ENCODE measurements at regions not wholly inside any gene's neighbourhood (a gene's known extent, or its start where the extent isn't known, plus 50 kb on each side); places are given as distances from the start of the nearest gene placed in this dataset.

DNA sequence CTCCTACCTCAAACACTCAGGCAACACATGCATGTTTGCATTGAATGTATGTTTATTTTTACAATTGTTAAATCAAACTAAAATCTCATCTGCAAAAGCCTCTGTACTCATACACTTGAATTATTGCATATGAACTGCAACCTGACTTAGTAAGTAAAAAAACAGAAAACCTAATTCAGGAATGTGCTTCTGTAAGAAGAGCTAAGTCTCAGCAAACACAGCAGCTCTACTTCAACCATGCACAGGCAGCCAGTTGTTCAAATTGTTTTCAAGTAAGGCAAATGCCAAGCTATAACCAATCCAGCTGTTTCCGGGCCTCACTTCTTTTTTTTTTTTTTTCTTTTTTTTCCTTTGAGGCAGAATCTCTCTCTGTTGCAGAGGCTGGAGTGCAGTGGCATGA, 93.5 kb upstream of the MALRD1 start:
- BruUV-seq (replicated peaks) = no TSS peak
- intact Hi-C loops (cut with micrococcal nuclease; ENCODE audit: unreplicated experiment) = no loop called here
- POLR2A ChIA-PET = no interaction called here
- no peak overlapping the region for H2AFZ ChIP-seq (ENCODE audit: low read length)
- no peak overlapping the region for H3K4me3 ChIP-seq (ENCODE audit: low read depth, low read length, poor library complexity, severe bottlenecking)
- H3K4me1 ChIP-seq (ENCODE audit: insufficient read depth, low read length, poor library complexity, severe bottlenecking) = no peaks in the 10 kb centered on the region
- no peaks in the 10 kb centered on the region for H3K9me3 ChIP-seq (ENCODE audit: low read length)
- no peaks in the 10 kb centered on the region for H3K79me2 ChIP-seq (ENCODE audit: insufficient read depth, low read depth, low read length)
- TF ChIP-seq, protein P1, sequence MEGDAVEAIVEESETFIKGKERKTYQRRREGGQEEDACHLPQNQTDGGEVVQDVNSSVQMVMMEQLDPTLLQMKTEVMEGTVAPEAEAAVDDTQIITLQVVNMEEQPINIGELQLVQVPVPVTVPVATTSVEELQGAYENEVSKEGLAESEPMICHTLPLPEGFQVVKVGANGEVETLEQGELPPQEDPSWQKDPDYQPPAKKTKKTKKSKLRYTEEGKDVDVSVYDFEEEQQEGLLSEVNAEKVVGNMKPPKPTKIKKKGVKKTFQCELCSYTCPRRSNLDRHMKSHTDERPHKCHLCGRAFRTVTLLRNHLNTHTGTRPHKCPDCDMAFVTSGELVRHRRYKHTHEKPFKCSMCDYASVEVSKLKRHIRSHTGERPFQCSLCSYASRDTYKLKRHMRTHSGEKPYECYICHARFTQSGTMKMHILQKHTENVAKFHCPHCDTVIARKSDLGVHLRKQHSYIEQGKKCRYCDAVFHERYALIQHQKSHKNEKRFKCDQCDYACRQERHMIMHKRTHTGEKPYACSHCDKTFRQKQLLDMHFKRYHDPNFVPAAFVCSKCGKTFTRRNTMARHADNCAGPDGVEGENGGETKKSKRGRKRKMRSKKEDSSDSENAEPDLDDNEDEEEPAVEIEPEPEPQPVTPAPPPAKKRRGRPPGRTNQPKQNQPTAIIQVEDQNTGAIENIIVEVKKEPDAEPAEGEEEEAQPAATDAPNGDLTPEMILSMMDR (conservative IDR thresholded peaks at IDR 0.05; ENCODE audit: low read length) = no peak
- TF ChIP-seq EZH2phosphoT487 (IDR thresholded peaks at IDR 0.05; ENCODE audit: borderline replicate concordance, low read depth, low read length) = no peak
- H3K36me3 ChIP-seq (ENCODE audit: insufficient read depth, low read length) = no peaks in the 10 kb centered on the region
- no peaks in the 10 kb centered on the region for H3K9me2 ChIP-seq (ENCODE audit: insufficient read depth, low read length)
- no peaks in the 10 kb centered on the region for H4K20me1 ChIP-seq (ENCODE audit: insufficient read depth, low read length)
- no peak overlapping the region for H3K27ac ChIP-seq (ENCODE audit: low read depth, low read length, poor library complexity, severe bottlenecking)
- H3K4me2 ChIP-seq (ENCODE audit: low read length) = no peak overlapping the region
- CTCF ChIA-PET (ENCODE audit: unreplicated experiment) = no interaction called here
- DNase-seq (ENCODE audit: low spot score) = no peak

DNA sequence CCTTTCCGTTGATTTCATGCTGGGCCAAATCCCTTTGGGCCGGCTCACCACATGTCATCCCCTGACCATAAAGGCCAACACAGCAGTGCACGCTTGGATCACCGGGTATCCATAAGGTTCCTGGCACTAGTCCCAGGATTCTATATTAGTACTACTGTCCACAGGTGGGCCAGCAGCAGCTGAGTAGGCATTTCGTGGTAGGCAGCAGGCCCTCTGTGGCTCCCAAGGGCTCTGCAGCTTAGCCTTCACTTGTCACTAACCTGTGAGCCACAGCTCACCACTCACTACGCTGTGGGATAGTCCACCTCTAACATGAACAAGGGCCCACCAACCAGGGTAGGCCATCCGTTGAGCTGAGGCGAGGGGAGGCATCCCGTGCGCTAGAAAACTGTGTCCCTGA, 89.2 kb upstream of the MALRD1 start:
- Histone ChIP-seq H3K4me2 (ENCODE audit: low read length) (no peak overlapping the region), H3K9me2 (ENCODE audit: insufficient read depth, low read length) (no peaks in the 10 kb centered on the region), H2AFZ (ENCODE audit: low read length) (no peak overlapping the region), H3K79me2 (ENCODE audit: insufficient read depth, low read depth, low read length) (no peaks in the 10 kb centered on the region), H3K36me3 (ENCODE audit: insufficient read depth, low read length) (no peaks in the 10 kb centered on the region), H3K27ac (ENCODE audit: low read depth, low read length, poor library complexity, severe bottlenecking) (no peak overlapping the region), H3K4me3 (ENCODE audit: low read depth, low read length, poor library complexity, severe bottlenecking) (no peak overlapping the region), H4K20me1 (ENCODE audit: insufficient read depth, low read length) (no peaks in the 10 kb centered on the region), H3K9me3 (ENCODE audit: low read length) (no peaks in the 10 kb centered on the region), H3K4me1 (ENCODE audit: insufficient read depth, low read length, poor library complexity, severe bottlenecking) (no peaks in the 10 kb centered on the region)
- DNase-seq (ENCODE audit: low spot score) = no peak
- ChIA-PET POLR2A (interaction anchor here (1.0 kb wide), 1 partner anchor 11 kb away, joined by 3 read pairs; no protein-coding TSS in a partner anchor), CTCF (ENCODE audit: unreplicated experiment) (no interaction called here)
- BruUV-seq (replicated peaks) = no TSS peak
- intact Hi-C loops (cut with micrococcal nuclease; ENCODE audit: unreplicated experiment) = no loop called here
- TF ChIP-seq EZH2phosphoT487 (IDR thresholded peaks at IDR 0.05; ENCODE audit: borderline replicate concordance, low read depth, low read length) = no peak
- TF ChIP-seq, protein P1 (conservative IDR thresholded peaks at IDR 0.05; ENCODE audit: low read length) = no peak

DNA sequence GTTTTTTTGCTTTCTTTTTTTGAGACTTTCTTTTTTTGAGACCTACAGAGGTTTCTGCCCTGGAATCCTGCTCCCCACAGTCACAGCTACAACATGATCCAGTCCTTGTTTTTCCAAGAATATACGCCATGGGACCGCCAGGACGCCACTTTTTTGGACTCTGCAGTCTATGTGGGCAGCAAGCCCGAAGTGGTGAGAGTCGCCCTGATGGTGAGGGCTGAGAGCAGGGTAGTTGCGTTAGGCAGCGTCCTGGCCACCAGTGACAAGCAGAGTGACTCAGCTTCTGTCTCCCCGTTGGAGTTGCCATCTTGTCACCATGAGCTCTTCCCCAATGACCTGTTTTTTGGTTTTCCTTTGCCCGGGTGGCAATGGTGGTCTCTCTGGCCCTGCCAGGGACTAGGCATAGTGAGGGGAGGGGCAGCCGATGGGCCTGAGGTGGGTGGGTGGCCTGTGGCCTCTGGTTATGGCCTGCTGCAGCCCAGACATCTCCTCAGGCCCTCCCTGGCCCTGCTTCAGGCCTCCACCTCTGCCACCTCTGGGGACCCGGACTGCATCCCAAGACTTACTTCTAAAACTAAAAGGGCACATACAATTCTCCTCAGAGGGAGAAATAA, 88.0 kb upstream of the MALRD1 start:
- Histone ChIP-seq H2AFZ (ENCODE audit: low read length) (no peak overlapping the region), H3K9me2 (ENCODE audit: insufficient read depth, low read length) (no peaks in the 10 kb centered on the region), H3K79me2 (ENCODE audit: insufficient read depth, low read depth, low read length) (no peaks in the 10 kb centered on the region), H4K20me1 (ENCODE audit: insufficient read depth, low read length) (no peaks in the 10 kb centered on the region), H3K4me3 (ENCODE audit: low read depth, low read length, poor library complexity, severe bottlenecking) (no peak overlapping the region), H3K4me2 (ENCODE audit: low read length) (no peak overlapping the region), H3K36me3 (ENCODE audit: insufficient read depth, low read length) (no peaks in the 10 kb centered on the region), H3K4me1 (ENCODE audit: insufficient read depth, low read length, poor library complexity, severe bottlenecking) (no peaks in the 10 kb centered on the region), H3K9me3 (ENCODE audit: low read length) (no peaks in the 10 kb centered on the region), H3K27ac (ENCODE audit: low read depth, low read length, poor library complexity, severe bottlenecking) (no peak overlapping the region)
- no peak for DNase-seq (ENCODE audit: low spot score)
- TF ChIP-seq, protein P1 (conservative IDR thresholded peaks at IDR 0.05; ENCODE audit: low read length) = no peak
- no peak for TF ChIP-seq EZH2phosphoT487 (IDR thresholded peaks at IDR 0.05; ENCODE audit: borderline replicate concordance, low read depth, low read length)
- ChIA-PET CTCF (ENCODE audit: unreplicated experiment) (no interaction called here), POLR2A (no interaction called here)
- BruUV-seq (replicated peaks) = no TSS peak
- intact Hi-C loops (cut with micrococcal nuclease; ENCODE audit: unreplicated experiment) = no loop called here
